ENCODE measurements at regions not wholly inside any gene's neighbourhood (a gene's known extent, or its start where the extent isn't known, plus 50 kb on each side); places are given as distances from the start of the nearest gene placed in this dataset.
"Not testable (repeated sequence)": the region's sequence is repeated elsewhere in the genome, so short reads cannot be mapped to it uniquely, and the experiment has no call there.

GRCh38 chr11:98434296-98434695, 586.5 kb upstream of the CNTN5 start:
- TF ChIP-seq TAF1 (IDR thresholded peaks at IDR 0.05; ENCODE audit: low read depth, low read length): no peak
- no peak for TF ChIP-seq SPI1 (IDR thresholded peaks at IDR 0.05; ENCODE audit: low read depth, low read length)
- no peak for TF ChIP-seq PAX5 (IDR thresholded peaks at IDR 0.05; ENCODE audit: insufficient read depth, low read length, severe bottlenecking)
- no peak for TF ChIP-seq POLR2AphosphoS5 (IDR thresholded peaks at IDR 0.05; ENCODE audit: low read depth, low read length)
- no peak for TF ChIP-seq POU2F2 (IDR thresholded peaks at IDR 0.05; ENCODE audit: low read depth, low read length)
- TF ChIP-seq POLR2A (IDR thresholded peaks at IDR 0.05; ENCODE audit: low read depth, low read length): no peak
- DNase-seq (ENCODE audit: insufficient read length, low spot score) (no peak), FAIRE-seq (no peak)

- no peak for FAIRE-seq
- TF ChIP-seq POLR2AphosphoS5 (IDR thresholded peaks at IDR 0.05; ENCODE audit: low read depth, low read length) (no peak), POLR2A (IDR thresholded peaks at IDR 0.05; ENCODE audit: low read depth, low read length) (no peak)
Observed at GRCh38 chr11:98453378-98453777, 567.4 kb upstream of the CNTN5 start.

GRCh38 chr11:98455500-98456307, 565.0 kb upstream of the CNTN5 start:
- no peak for FAIRE-seq
- no peak for TF ChIP-seq POLR2AphosphoS5 (IDR thresholded peaks at IDR 0.05; ENCODE audit: low read depth, low read length)
- no peak for TF ChIP-seq POU2F2 (IDR thresholded peaks at IDR 0.05; ENCODE audit: low read depth, low read length)
- TF ChIP-seq POLR2A (IDR thresholded peaks at IDR 0.05; ENCODE audit: low read depth, low read length): no peak
- TF ChIP-seq PAX5 (IDR thresholded peaks at IDR 0.05; ENCODE audit: insufficient read depth, low read length, severe bottlenecking): no peak
- no peak for TF ChIP-seq SPI1 (IDR thresholded peaks at IDR 0.05; ENCODE audit: low read depth, low read length)
- TF ChIP-seq TAF1 (IDR thresholded peaks at IDR 0.05; ENCODE audit: low read depth, low read length): no peak
- no peak for DNase-seq (ENCODE audit: insufficient read length, low spot score)

More at GRCh38 chr11:98453378-98453777, 567.4 kb upstream of the CNTN5 start:
- no peak for DNase-seq (ENCODE audit: insufficient read length, low spot score)

GRCh38 chr11:98456308-98456680, 564.5 kb upstream of the CNTN5 start:
- TF ChIP-seq PAX5 (IDR thresholded peaks at IDR 0.05; ENCODE audit: insufficient read depth, low read length, severe bottlenecking) (no peak), SPI1 (IDR thresholded peaks at IDR 0.05; ENCODE audit: low read depth, low read length) (no peak), POLR2A (IDR thresholded peaks at IDR 0.05; ENCODE audit: low read depth, low read length) (no peak), POU2F2 (IDR thresholded peaks at IDR 0.05; ENCODE audit: low read depth, low read length) (no peak), POLR2AphosphoS5 (IDR thresholded peaks at IDR 0.05; ENCODE audit: low read depth, low read length) (no peak), TAF1 (IDR thresholded peaks at IDR 0.05; ENCODE audit: low read depth, low read length) (no peak)
- no peak for DNase-seq (ENCODE audit: insufficient read length, low spot score)
- FAIRE-seq: no peak

- no peak for DNase-seq (ENCODE audit: insufficient read length, low spot score)
- FAIRE-seq: no peak
- TF ChIP-seq TAF1 (IDR thresholded peaks at IDR 0.05; ENCODE audit: low read depth, low read length) (no peak), POU2F2 (IDR thresholded peaks at IDR 0.05; ENCODE audit: low read depth, low read length) (no peak), SPI1 (IDR thresholded peaks at IDR 0.05; ENCODE audit: low read depth, low read length) (no peak), POLR2A (IDR thresholded peaks at IDR 0.05; ENCODE audit: low read depth, low read length) (no peak), POLR2AphosphoS5 (IDR thresholded peaks at IDR 0.05; ENCODE audit: low read depth, low read length) (no peak), PAX5 (IDR thresholded peaks at IDR 0.05; ENCODE audit: insufficient read depth, low read length, severe bottlenecking) (no peak)
Observed at GRCh38 chr11:98495016-98495415, 525.7 kb upstream of the CNTN5 start.

GRCh38 chr11:98495601-98496000, 525.1 kb upstream of the CNTN5 start:
- DNase-seq (ENCODE audit: insufficient read length, low spot score) (no peak), FAIRE-seq (no peak)
- TF ChIP-seq TAF1 (IDR thresholded peaks at IDR 0.05; ENCODE audit: low read depth, low read length): no peak
- TF ChIP-seq POLR2A (IDR thresholded peaks at IDR 0.05; ENCODE audit: low read depth, low read length): no peak
- no peak for TF ChIP-seq POU2F2 (IDR thresholded peaks at IDR 0.05; ENCODE audit: low read depth, low read length)
- no peak for TF ChIP-seq POLR2AphosphoS5 (IDR thresholded peaks at IDR 0.05; ENCODE audit: low read depth, low read length)
- no peak for TF ChIP-seq SPI1 (IDR thresholded peaks at IDR 0.05; ENCODE audit: low read depth, low read length)
- no peak for TF ChIP-seq PAX5 (IDR thresholded peaks at IDR 0.05; ENCODE audit: insufficient read depth, low read length, severe bottlenecking)

- no peak for TF ChIP-seq POLR2A (IDR thresholded peaks at IDR 0.05; ENCODE audit: low read depth, low read length)
- no peak for TF ChIP-seq PAX5 (IDR thresholded peaks at IDR 0.05; ENCODE audit: insufficient read depth, low read length, severe bottlenecking)
- no peak for TF ChIP-seq POLR2AphosphoS5 (IDR thresholded peaks at IDR 0.05; ENCODE audit: low read depth, low read length)
- 0 out of 2 replicates have a peak, but pooled peaks have one; percentile 6 for TF ChIP-seq SPI1 (IDR thresholded peaks at IDR 0.05; ENCODE audit: low read depth, low read length)
- DNase-seq (ENCODE audit: insufficient read length, low spot score) (no peak), FAIRE-seq (no peak)
Observed at GRCh38 chr11:98507208-98507607, 513.5 kb upstream of the CNTN5 start.

GRCh38 chr11:98512938-98513337, 507.8 kb upstream of the CNTN5 start:
- DNase-seq (ENCODE audit: insufficient read length, low spot score) (no peak), FAIRE-seq (no peak)
- TF ChIP-seq PAX5 (IDR thresholded peaks at IDR 0.05; ENCODE audit: insufficient read depth, low read length, severe bottlenecking): no peak
- TF ChIP-seq POLR2AphosphoS5 (IDR thresholded peaks at IDR 0.05; ENCODE audit: low read depth, low read length): no peak
- no peak for TF ChIP-seq SPI1 (IDR thresholded peaks at IDR 0.05; ENCODE audit: low read depth, low read length)
- TF ChIP-seq POLR2A (IDR thresholded peaks at IDR 0.05; ENCODE audit: low read depth, low read length): no peak
- TF ChIP-seq POU2F2 (IDR thresholded peaks at IDR 0.05; ENCODE audit: low read depth, low read length): no peak
- TF ChIP-seq TAF1 (IDR thresholded peaks at IDR 0.05; ENCODE audit: low read depth, low read length): no peak

- FAIRE-seq: no peak
- no peak for TF ChIP-seq POU2F2 (IDR thresholded peaks at IDR 0.05; ENCODE audit: low read depth, low read length)
- TF ChIP-seq POLR2AphosphoS5 (IDR thresholded peaks at IDR 0.05; ENCODE audit: low read depth, low read length): no peak
- no peak for TF ChIP-seq TAF1 (IDR thresholded peaks at IDR 0.05; ENCODE audit: low read depth, low read length)
- TF ChIP-seq POLR2A (IDR thresholded peaks at IDR 0.05; ENCODE audit: low read depth, low read length): no peak
- TF ChIP-seq SPI1 (IDR thresholded peaks at IDR 0.05; ENCODE audit: low read depth, low read length): no peak
- no peak for TF ChIP-seq PAX5 (IDR thresholded peaks at IDR 0.05; ENCODE audit: insufficient read depth, low read length, severe bottlenecking)
- DNase-seq (ENCODE audit: insufficient read length, low spot score): no peak
Observed at GRCh38 chr11:98531576-98531975, 489.2 kb upstream of the CNTN5 start.

- FAIRE-seq (no peak), DNase-seq (ENCODE audit: insufficient read length, low spot score) (no peak)
- TF ChIP-seq PAX5 (IDR thresholded peaks at IDR 0.05; ENCODE audit: insufficient read depth, low read length, severe bottlenecking): no peak
- TF ChIP-seq TAF1 (IDR thresholded peaks at IDR 0.05; ENCODE audit: low read depth, low read length): no peak
- no peak for TF ChIP-seq POLR2AphosphoS5 (IDR thresholded peaks at IDR 0.05; ENCODE audit: low read depth, low read length)
- no peak for TF ChIP-seq POU2F2 (IDR thresholded peaks at IDR 0.05; ENCODE audit: low read depth, low read length)
- no peak for TF ChIP-seq SPI1 (IDR thresholded peaks at IDR 0.05; ENCODE audit: low read depth, low read length)
- no peak for TF ChIP-seq POLR2A (IDR thresholded peaks at IDR 0.05; ENCODE audit: low read depth, low read length)
Observed at GRCh38 chr11:98536023-98536422, 484.7 kb upstream of the CNTN5 start.

GRCh38 chr11:98538358-98538757, 482.4 kb upstream of the CNTN5 start:
- DNase-seq (ENCODE audit: insufficient read length, low spot score); FAIRE-seq: not testable (repeated sequence)

Data from GM12891 (cell line).